ENCODE measurements at regions not wholly inside any gene's neighbourhood (a gene's known extent, or its start where the extent isn't known, plus 50 kb on each side); places are given as distances from the start of the nearest gene placed in this dataset.
"Not testable (repeated sequence)": the region's sequence is repeated elsewhere in the genome, so short reads cannot be mapped to it uniquely, and the experiment has no call there.

GRCh38 chr11:96878299-96879051 is 488.7 kb downstream of the JRKL start:
- WGBS (ENCODE audit: insufficient coverage, low lambda C conversion rate) = no CpG with 5 or more reads among the region's 6 CpGs

GRCh38 chr11:96882622-96883021 is 492.8 kb downstream of the JRKL start:
- not testable (repeated sequence) for DNase-seq; H3K4me1 ChIP-seq (ENCODE audit: control insufficient read depth, insufficient read depth, low read length); H3K4me3 ChIP-seq (ENCODE audit: low read length); H3K27me3 ChIP-seq (ENCODE audit: control insufficient read depth, insufficient read depth, low read length); H3K9me3 ChIP-seq (ENCODE audit: control insufficient read depth, low read depth, low read length); H3K36me3 ChIP-seq (ENCODE audit: control insufficient read depth, insufficient read depth, low read length); H3K27ac ChIP-seq (ENCODE audit: low read length)
- WGBS (ENCODE audit: insufficient coverage, low lambda C conversion rate) = 83% methylated on average over 1 of the region's 2 CpGs

More at GRCh38 chr11:96878299-96879051, 488.7 kb downstream of the JRKL start:
- Histone ChIP-seq H3K27me3 (ENCODE audit: control insufficient read depth, insufficient read depth, low read length) (no peaks in the 10 kb centered on the region), H3K4me3 (ENCODE audit: low read length) (no peak overlapping the region), H3K4me1 (ENCODE audit: control insufficient read depth, insufficient read depth, low read length) (no peaks in the 10 kb centered on the region), H3K9me3 (ENCODE audit: control insufficient read depth, low read depth, low read length) (peaks cover 5% of the 10 kb centered on the region), H3K36me3 (ENCODE audit: control insufficient read depth, insufficient read depth, low read length) (no peaks in the 10 kb centered on the region), H3K27ac (ENCODE audit: low read length) (no peak overlapping the region)
- no peak for DNase-seq

DNA sequence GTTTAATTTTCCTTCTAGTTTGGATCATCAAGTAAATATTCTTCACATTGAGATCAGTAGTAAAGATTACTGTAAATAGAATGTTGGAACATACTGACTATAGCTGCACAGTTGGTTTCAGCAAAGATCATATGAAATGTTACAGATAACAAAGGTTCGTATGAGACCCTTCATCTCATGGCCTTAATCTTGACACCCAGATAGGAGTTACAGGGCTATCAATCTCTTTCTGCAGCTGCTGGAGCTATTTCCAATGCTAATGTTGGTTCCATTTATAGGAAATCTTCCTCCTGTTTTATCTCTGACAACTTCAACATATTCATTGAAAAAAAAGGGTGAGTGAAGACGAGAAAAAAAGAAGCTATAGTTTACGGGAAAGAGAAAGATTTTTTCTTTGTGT is 495.6 kb downstream of the JRKL start:
- Histone ChIP-seq H3K9me3 (ENCODE audit: control insufficient read depth, low read depth, low read length) (no peaks in the 10 kb centered on the region), H3K4me1 (ENCODE audit: control insufficient read depth, insufficient read depth, low read length) (no peaks in the 10 kb centered on the region)
- WGBS (ENCODE audit: insufficient coverage, low lambda C conversion rate) = 94% methylated on average over 2 of the region's 3 CpGs

DNA sequence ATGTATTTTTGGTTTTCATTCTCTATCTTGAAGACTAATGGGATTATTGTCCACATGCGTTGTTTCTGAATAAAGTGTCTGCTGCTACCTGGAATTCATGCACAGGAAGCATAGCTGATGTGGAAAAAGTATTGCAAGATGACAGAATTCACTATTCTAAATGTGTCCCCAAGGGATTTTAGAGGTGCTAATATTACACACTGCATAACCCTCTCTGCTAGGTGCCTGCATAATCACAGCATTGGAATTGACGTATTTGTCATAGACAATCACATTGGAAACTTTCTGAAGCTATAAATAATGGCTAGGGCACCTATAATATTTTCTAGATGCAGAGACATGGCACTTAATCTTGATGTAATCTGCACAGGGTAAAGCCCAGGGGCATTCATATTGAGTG is 496.1 kb downstream of the JRKL start:
- WGBS (ENCODE audit: insufficient coverage, low lambda C conversion rate) = no CpG with 5 or more reads among the region's 2 CpGs
- H3K9me3 ChIP-seq (ENCODE audit: control insufficient read depth, low read depth, low read length) = no peaks in the 10 kb centered on the region
- no peaks in the 10 kb centered on the region for H3K4me1 ChIP-seq (ENCODE audit: control insufficient read depth, insufficient read depth, low read length)
- no peaks in the 10 kb centered on the region for H3K36me3 ChIP-seq (ENCODE audit: control insufficient read depth, insufficient read depth, low read length)
- no peak overlapping the region for H3K4me3 ChIP-seq (ENCODE audit: low read length)
- no peaks in the 10 kb centered on the region for H3K27me3 ChIP-seq (ENCODE audit: control insufficient read depth, insufficient read depth, low read length)
- no peak for DNase-seq
- no peak overlapping the region for H3K27ac ChIP-seq (ENCODE audit: low read length)

More for the DNA sequence above, 495.6 kb downstream of the JRKL start:
- Histone ChIP-seq H3K27me3 (ENCODE audit: control insufficient read depth, insufficient read depth, low read length) (no peaks in the 10 kb centered on the region), H3K27ac (ENCODE audit: low read length) (no peak overlapping the region), H3K4me3 (ENCODE audit: low read length) (no peak overlapping the region), H3K36me3 (ENCODE audit: control insufficient read depth, insufficient read depth, low read length) (no peaks in the 10 kb centered on the region)
- no peak for DNase-seq

GRCh38 chr11:96893988-96894387 is 504.2 kb downstream of the JRKL start:
- Histone ChIP-seq H3K27ac (ENCODE audit: low read length) (no peak overlapping the region), H3K4me1 (ENCODE audit: control insufficient read depth, insufficient read depth, low read length) (no peaks in the 10 kb centered on the region), H3K27me3 (ENCODE audit: control insufficient read depth, insufficient read depth, low read length) (no peaks in the 10 kb centered on the region), H3K4me3 (ENCODE audit: low read length) (no peak overlapping the region), H3K36me3 (ENCODE audit: control insufficient read depth, insufficient read depth, low read length) (no peaks in the 10 kb centered on the region), H3K9me3 (ENCODE audit: control insufficient read depth, low read depth, low read length) (no peaks in the 10 kb centered on the region)
- no peak for DNase-seq
- 83% methylated on average over 3 of the region's 3 CpGs for WGBS (ENCODE audit: insufficient coverage, low lambda C conversion rate)

DNA sequence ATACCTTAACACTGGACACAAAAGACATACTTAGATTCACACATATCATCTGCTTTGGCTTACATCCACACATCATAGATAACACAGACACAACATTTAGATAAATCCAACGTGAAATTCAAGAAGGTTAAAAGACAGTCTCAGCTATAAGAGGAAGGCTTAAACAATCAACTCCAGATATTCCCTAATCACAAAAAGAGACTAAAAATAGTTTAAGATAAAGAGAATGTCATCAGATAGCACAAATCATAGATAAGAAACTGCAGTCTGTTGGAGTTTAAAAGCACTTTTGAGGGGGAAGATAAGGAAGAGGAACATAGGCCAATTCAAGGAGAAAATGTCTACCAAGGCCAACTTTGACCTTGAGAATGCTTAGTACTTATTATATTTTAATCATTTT is 504.8 kb downstream of the JRKL start:
- Histone ChIP-seq H3K27me3 (ENCODE audit: control insufficient read depth, insufficient read depth, low read length) (no peaks in the 10 kb centered on the region), H3K9me3 (ENCODE audit: control insufficient read depth, low read depth, low read length) (no peaks in the 10 kb centered on the region), H3K36me3 (ENCODE audit: control insufficient read depth, insufficient read depth, low read length) (no peaks in the 10 kb centered on the region), H3K27ac (ENCODE audit: low read length) (no peak overlapping the region), H3K4me1 (ENCODE audit: control insufficient read depth, insufficient read depth, low read length) (no peaks in the 10 kb centered on the region), H3K4me3 (ENCODE audit: low read length) (no peak overlapping the region)
- WGBS (ENCODE audit: insufficient coverage, low lambda C conversion rate) = no CpG with 5 or more reads among the region's 1 CpG
- no peak for DNase-seq

- 100% methylated on average over 1 of the region's 5 CpGs for WGBS (ENCODE audit: insufficient coverage, low lambda C conversion rate)
- H3K27me3 ChIP-seq (ENCODE audit: control insufficient read depth, insufficient read depth, low read length) = no peaks in the 10 kb centered on the region
- no peaks in the 10 kb centered on the region for H3K4me1 ChIP-seq (ENCODE audit: control insufficient read depth, insufficient read depth, low read length)
- H3K36me3 ChIP-seq (ENCODE audit: control insufficient read depth, insufficient read depth, low read length) = no peaks in the 10 kb centered on the region
- H3K4me3 ChIP-seq (ENCODE audit: low read length) = no peak overlapping the region
- H3K27ac ChIP-seq (ENCODE audit: low read length) = no peak overlapping the region
- no peaks in the 10 kb centered on the region for H3K9me3 ChIP-seq (ENCODE audit: control insufficient read depth, low read depth, low read length)
- no peak for DNase-seq
Observed at GRCh38 chr11:96899971-96900370, 510.2 kb downstream of the JRKL start.

GRCh38 chr11:96905143-96905542 is 515.3 kb downstream of the JRKL start:
- no peak overlapping the region for H3K4me3 ChIP-seq (ENCODE audit: low read length)
- H3K36me3 ChIP-seq (ENCODE audit: control insufficient read depth, insufficient read depth, low read length) = no peaks in the 10 kb centered on the region
- no peaks in the 10 kb centered on the region for H3K27me3 ChIP-seq (ENCODE audit: control insufficient read depth, insufficient read depth, low read length)
- H3K9me3 ChIP-seq (ENCODE audit: control insufficient read depth, low read depth, low read length) = no peaks in the 10 kb centered on the region
- DNase-seq = no peak
- 80% methylated on average over 2 of the region's 2 CpGs for WGBS (ENCODE audit: insufficient coverage, low lambda C conversion rate)
- no peaks in the 10 kb centered on the region for H3K4me1 ChIP-seq (ENCODE audit: control insufficient read depth, insufficient read depth, low read length)
- no peak overlapping the region for H3K27ac ChIP-seq (ENCODE audit: low read length)

- Histone ChIP-seq H3K9me3 (ENCODE audit: control insufficient read depth, low read depth, low read length) (no peaks in the 10 kb centered on the region), H3K27me3 (ENCODE audit: control insufficient read depth, insufficient read depth, low read length) (no peaks in the 10 kb centered on the region), H3K27ac (ENCODE audit: low read length) (no peak overlapping the region), H3K36me3 (ENCODE audit: control insufficient read depth, insufficient read depth, low read length) (no peaks in the 10 kb centered on the region), H3K4me1 (ENCODE audit: control insufficient read depth, insufficient read depth, low read length) (no peaks in the 10 kb centered on the region), H3K4me3 (ENCODE audit: low read length) (no peak overlapping the region)
- no peak for DNase-seq
Observed at GRCh38 chr11:96905663-96906062, 515.9 kb downstream of the JRKL start.

DNA sequence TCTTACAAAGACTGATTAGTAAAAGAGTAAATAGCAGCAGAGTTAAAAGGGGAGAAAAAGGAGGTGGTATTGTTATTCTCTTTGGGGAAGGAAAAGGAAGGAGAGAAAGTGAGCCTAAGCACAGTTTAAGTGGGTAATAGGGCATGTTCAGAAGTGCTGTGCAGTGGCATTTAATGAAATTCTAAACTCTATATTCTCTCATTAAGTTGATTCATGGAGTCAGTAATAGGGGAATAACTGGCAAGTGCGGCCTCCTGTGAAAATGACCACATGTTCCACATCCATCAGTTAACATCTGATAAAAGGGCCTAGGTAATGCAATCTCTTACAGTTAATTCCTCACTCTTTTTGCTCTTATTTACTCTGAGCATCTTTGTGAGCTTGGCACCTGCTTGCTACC is 516.7 kb downstream of the JRKL start:
- Histone ChIP-seq H3K4me1 (ENCODE audit: control insufficient read depth, insufficient read depth, low read length) (no peaks in the 10 kb centered on the region), H3K27ac (ENCODE audit: low read length) (no peak overlapping the region), H3K4me3 (ENCODE audit: low read length) (no peak overlapping the region), H3K9me3 (ENCODE audit: control insufficient read depth, low read depth, low read length) (no peaks in the 10 kb centered on the region), H3K36me3 (ENCODE audit: control insufficient read depth, insufficient read depth, low read length) (no peaks in the 10 kb centered on the region), H3K27me3 (ENCODE audit: control insufficient read depth, insufficient read depth, low read length) (no peaks in the 10 kb centered on the region)
- no peak for DNase-seq
- no CpG with 5 or more reads among the region's 1 CpG for WGBS (ENCODE audit: insufficient coverage, low lambda C conversion rate)

DNA sequence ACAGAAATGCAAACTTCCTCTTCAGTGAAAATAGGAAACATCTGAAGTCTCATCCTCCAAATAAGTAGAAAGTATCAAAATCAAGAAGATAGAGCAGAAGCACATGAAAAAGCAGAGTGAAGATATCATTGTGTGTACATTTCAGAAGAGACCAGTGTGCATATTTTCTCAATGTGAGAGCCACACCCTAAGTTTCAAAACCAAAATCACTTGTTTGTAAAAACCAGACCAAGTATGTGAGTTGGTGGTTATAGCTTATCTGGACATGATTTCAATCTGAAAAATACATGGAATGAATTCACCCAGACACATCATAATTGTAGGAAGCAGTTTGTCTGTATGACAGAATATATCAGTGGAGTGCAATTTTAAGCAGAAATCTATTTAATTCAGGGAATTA is 536.0 kb downstream of the JRKL start:
- Histone ChIP-seq H3K27ac (ENCODE audit: low read length) (no peak overlapping the region), H3K9me3 (ENCODE audit: control insufficient read depth, low read depth, low read length) (no peaks in the 10 kb centered on the region), H3K36me3 (ENCODE audit: control insufficient read depth, insufficient read depth, low read length) (no peaks in the 10 kb centered on the region), H3K4me3 (ENCODE audit: low read length) (no peak overlapping the region), H3K27me3 (ENCODE audit: control insufficient read depth, insufficient read depth, low read length) (no peaks in the 10 kb centered on the region), H3K4me1 (ENCODE audit: control insufficient read depth, insufficient read depth, low read length) (no peaks in the 10 kb centered on the region)
- DNase-seq = no peak

Data from large intestine (tissue), 3 donors.